GM21619 (cell line): ENCODE measurements at regions not wholly inside any gene's neighbourhood (a gene's known extent, or its start where the extent isn't known, plus 50 kb on each side); places are given as distances from the start of the nearest gene placed in this dataset.
A peak's percentile ranks its signal among the peaks of the same experiment; 100 is the strongest.

Experiments used
- ATAC-seq: cut with Tn5 transposase; IDR thresholded peaks from one replicate; pipeline ENCODE4 v1.9.1; 2021; ENCODE audit not compliant: unreplicated experiment

GRCh38 chr10:43864656-43865055, 216.0 kb upstream of the ZNF32 start:
- ATAC-seq, result no peak

GRCh38 chr10:43863859-43864591, 215.3 kb upstream of the ZNF32 start:
- no peak for ATAC-seq

GRCh38 chr10:43863270-43863669, 214.6 kb upstream of the ZNF32 start:
- no peak for ATAC-seq

- no peak for ATAC-seq
Measured at GRCh38 chr10:43862756-43863155, 214.1 kb upstream of the ZNF32 start.

- ATAC-seq, result no peak
Measured at GRCh38 chr10:43861966-43862751, 213.5 kb upstream of the ZNF32 start.

- ATAC-seq, result no peak
Measured at GRCh38 chr10:43859016-43859525, 210.4 kb upstream of the ZNF32 start.

GRCh38 chr10:43857931-43858315, 209.2 kb upstream of the ZNF32 start:
- ATAC-seq, result no peak

GRCh38 chr10:43857206-43857930, 208.7 kb upstream of the ZNF32 start:
- ATAC-seq, result no peak

- ATAC-seq, result no peak
Measured at GRCh38 chr10:43856299-43856698, 207.6 kb upstream of the ZNF32 start.

GRCh38 chr10:43855667-43856210, 207.1 kb upstream of the ZNF32 start:
- no peak for ATAC-seq

GRCh38 chr10:43854007-43854406, 205.3 kb upstream of the ZNF32 start:
- ATAC-seq, result no peak

GRCh38 chr10:43853369-43853768, 204.7 kb upstream of the ZNF32 start:
- no peak for ATAC-seq

GRCh38 chr10:43852644-43853214, 204.0 kb upstream of the ZNF32 start:
- ATAC-seq, result no peak

GRCh38 chr10:43852149-43852548, 203.5 kb upstream of the ZNF32 start:
- no peak for ATAC-seq

GRCh38 chr10:43851030-43851429, 202.3 kb upstream of the ZNF32 start:
- ATAC-seq, result no peak

GRCh38 chr10:43849551-43849950, 200.9 kb upstream of the ZNF32 start:
- no peak for ATAC-seq

- no peak for ATAC-seq
Measured at GRCh38 chr10:43846968-43847367, 198.3 kb upstream of the ZNF32 start.

- ATAC-seq, result peak; percentile 64
Measured at GRCh38 chr10:43846187-43846680, 197.6 kb upstream of the ZNF32 start.

GRCh38 chr10:43845121-43845520, 196.4 kb upstream of the ZNF32 start:
- no peak for ATAC-seq

GRCh38 chr10:43844221-43844620, 195.5 kb upstream of the ZNF32 start:
- no peak for ATAC-seq
